Spleen (tissue), 11 donors: ENCODE measurements at regions not wholly inside any gene's neighbourhood (a gene's known extent, or its start where the extent isn't known, plus 50 kb on each side); places are given as distances from the start of the nearest gene placed in this dataset.

Source experiments
- DNase-seq: peaks from one replicate; pipeline ENCODE4 v3.0.0-alpha.2; 2020
- H3K27ac ChIP-seq, 8 donors: fragments of 200-600 bp; sonication (generic) in 7 of 8; 1 replicate in 4 of 8; 2 replicates in 4 of 8; pipeline versions ENCODE4 v1.5.0 to v1.8.0; 2016 to 2021; ENCODE audit warnings: inconsistent platforms in 4 of 8, mild to moderate bottlenecking in 4 of 8, moderate library complexity in 1 of 8
- H3K27me3 ChIP-seq, 7 donors: fragments of 200-600 bp; sonication (generic) in 6 of 7; replicated peaks in 1 of 7; 1 replicate in 4 of 7; 2 replicates in 3 of 7; pipeline versions ENCODE4 v1.5.0 to v1.8.0; 2016 to 2021; ENCODE audit warnings: inconsistent platforms in 3 of 7, mild to moderate bottlenecking in 1 of 7
- H3K36me3 ChIP-seq, 6 donors: fragments of 200-600 bp; sonication (generic) in 5 of 6; 1 replicate in 4 of 6; 2 replicates in 2 of 6; pipeline versions ENCODE4 v1.5.0 to v1.8.0; 2016 to 2021; ENCODE audit warnings: inconsistent platforms in 2 of 6
- H3K4me1 ChIP-seq, 6 donors: fragments of 200-600 bp; sonication (generic) in 5 of 6; 1 replicate in 3 of 6; 2 replicates in 3 of 6; pipeline versions ENCODE4 v1.5.0 to v1.8.0; 2016 to 2021; ENCODE audit warnings: inconsistent platforms in 3 of 6
- H3K4me3 ChIP-seq, 8 donors: fragments of 200-600 bp; sonication (generic) in 7 of 8; 1 replicate in 4 of 8; 2 replicates in 4 of 8; pipeline versions ENCODE4 v1.5.0 to v1.8.0; 2016 to 2021; ENCODE audit warnings: inconsistent platforms in 4 of 8, mild to moderate bottlenecking in 4 of 8, moderate library complexity in 2 of 8
- H3K9me3 ChIP-seq, 8 donors: fragments of 200-600 bp; sonication (generic) in 7 of 8; 1 replicate in 4 of 8; 2 replicates in 4 of 8; pipeline versions ENCODE4 v1.5.0 to v1.8.0; 2016 to 2021; ENCODE audit warnings: inconsistent platforms in 4 of 8
- CTCF ChIP-seq, 11 experiments: fragments of 200-600 bp in 7 of 11; fragments of 450-650 bp in 4 of 11; sonication (generic) in 4 of 11; IDR thresholded peaks in 8 of 11; conservative IDR thresholded peaks in 3 of 11; 1 replicate in 7 of 11; 2 replicates in 4 of 11; pipeline versions ENCODE4 v1.4.0 to v1.8.0; 2016 to 2021; ENCODE audit warnings: antibody characterized with exemption in 11 of 11, inconsistent platforms in 4 of 11, mild to moderate bottlenecking in 1 of 11
- POLR2A ChIP-seq, 3 donors: fragments of 450-650 bp; IDR thresholded peaks; one replicate each; pipeline ENCODE4 v1.5.1; 2017; ENCODE audit warnings: antibody characterized with exemption in 3 of 3, mild to moderate bottlenecking in 1 of 3
- POLR2AphosphoS5 ChIP-seq, 3 donors: sonication (generic); formaldehyde crosslinking; IDR thresholded peaks; one replicate each; pipeline ENCODE4 v1.5.1; 2017; ENCODE audit warnings: antibody characterized with exemption in 3 of 3
- WGBS, 5 donors: extraction: QIAGEN DNeasy Blood & Tissue Kit in 3 of 5; methylation state at CpG; one replicate each; pipeline versions ENCODE4 v1.1.5 to v1.1.7; 2013 to 2018; 5-methylcytosine and 5-hydroxymethylcytosine counted together
- intact Hi-C: fragments of 100-400 bp; cut with DNase I; formaldehyde crosslinking; loops from one replicate; pipeline ENCODE4 v1.15.0; 2023; ENCODE audit warnings: low total_unique reads
- donor health status: healthy with polysubstance abuse.
- donor health status: DM: no; HTN: no; CAD: no; lungs with moderate emphysema.
- donor health status: DM: no; HTN: no; CAD: no.
- donor health status: Bipolar disorder and iron deficiency.
- donor health status: healthy.
- donor health status: DM: no; HTN: no; CAD: no.
- donor health status: DM: yes; HTN: yes; CAD: no.

- no peak for TF ChIP-seq POLR2A (IDR thresholded peaks at IDR 0.05)
- TF ChIP-seq CTCF (IDR thresholded peaks at IDR 0.05 in 8 of 11, conservative IDR thresholded peaks at IDR 0.05 in 3 of 11) = no peak
- no peak for TF ChIP-seq POLR2AphosphoS5 (IDR thresholded peaks at IDR 0.05)
- H3K27me3 ChIP-seq = no peaks in the 10 kb centered on the region
- H3K4me3 ChIP-seq = no peak overlapping the region
- WGBS, 5 donors = 65 to 78% (median 69%) methylated on average over 8 of the region's 8 CpGs
- no peak overlapping the region for H3K27ac ChIP-seq
- no peaks in the 10 kb centered on the region for H3K36me3 ChIP-seq
- H3K9me3 ChIP-seq = peaks cover 0 to 34% (median 23%) of the 10 kb centered on the region in 8 donors
- no peak for DNase-seq
- H3K4me1 ChIP-seq = no peaks in the 10 kb centered on the region
- intact Hi-C loops = no loop called here
These were observed 143.7 kb downstream of the MC4R start for GRCh38 chr18:60228609-60229595.

- intact Hi-C loops = no loop called here
- TF ChIP-seq CTCF (IDR thresholded peaks at IDR 0.05 in 8 of 11, conservative IDR thresholded peaks at IDR 0.05 in 3 of 11) = no peak
- no peak for TF ChIP-seq POLR2AphosphoS5 (IDR thresholded peaks at IDR 0.05)
- Histone ChIP-seq H3K27me3 (no peaks in the 10 kb centered on the region), H3K4me3 (no peak overlapping the region), H3K27ac (no peak overlapping the region), H3K4me1 (no peaks in the 10 kb centered on the region), H3K36me3 (no peaks in the 10 kb centered on the region), H3K9me3 (no peaks in the 10 kb centered on the region)
- WGBS, 5 donors = 60 to 81% (median 79%) methylated on average over 5 of the region's 5 CpGs
- no peak for DNase-seq
These were observed 157.1 kb downstream of the MC4R start for GRCh38 chr18:60215432-60215831.

GRCh38 chr18:60209042-60209441, 163.5 kb downstream of the MC4R start:
- no peaks in the 10 kb centered on the region for H3K27me3 ChIP-seq
- no peaks in the 10 kb centered on the region for H3K36me3 ChIP-seq
- no peaks in the 10 kb centered on the region for H3K9me3 ChIP-seq
- intact Hi-C loops = no loop called here
- TF ChIP-seq POLR2AphosphoS5 (IDR thresholded peaks at IDR 0.05) = no peak
- TF ChIP-seq POLR2A (IDR thresholded peaks at IDR 0.05) = no peak
- no peak for TF ChIP-seq CTCF (IDR thresholded peaks at IDR 0.05 in 8 of 11, conservative IDR thresholded peaks at IDR 0.05 in 3 of 11)
- 8 to 18% (median 16%) methylated on average over 1 of the region's 1 CpG for WGBS, 5 donors
- no peak for DNase-seq
- no peak overlapping the region for H3K27ac ChIP-seq
- H3K4me1 ChIP-seq = no peaks in the 10 kb centered on the region
- no peak overlapping the region for H3K4me3 ChIP-seq

- H3K27ac ChIP-seq = no peak overlapping the region
- H3K27me3 ChIP-seq = no peaks in the 10 kb centered on the region
- no peak for DNase-seq
- H3K4me1 ChIP-seq = no peaks in the 10 kb centered on the region
- TF ChIP-seq CTCF (IDR thresholded peaks at IDR 0.05 in 8 of 11, conservative IDR thresholded peaks at IDR 0.05 in 3 of 11) (no peak), POLR2A (IDR thresholded peaks at IDR 0.05) (no peak), POLR2AphosphoS5 (IDR thresholded peaks at IDR 0.05) (no peak)
- intact Hi-C loops = no loop called here
- 14 to 39% (median 19%) methylated on average over 1 of the region's 1 CpG for WGBS, 5 donors
- H3K4me3 ChIP-seq = no peak overlapping the region
- no peaks in the 10 kb centered on the region for H3K9me3 ChIP-seq
- H3K36me3 ChIP-seq = no peaks in the 10 kb centered on the region
These were observed 169.9 kb downstream of the MC4R start for GRCh38 chr18:60202708-60203107.
